ENCODE measurements at regions not wholly inside any gene's neighbourhood (a gene's known extent, or its start where the extent isn't known, plus 50 kb on each side); places are given as distances from the start of the nearest gene placed in this dataset.

DNA sequence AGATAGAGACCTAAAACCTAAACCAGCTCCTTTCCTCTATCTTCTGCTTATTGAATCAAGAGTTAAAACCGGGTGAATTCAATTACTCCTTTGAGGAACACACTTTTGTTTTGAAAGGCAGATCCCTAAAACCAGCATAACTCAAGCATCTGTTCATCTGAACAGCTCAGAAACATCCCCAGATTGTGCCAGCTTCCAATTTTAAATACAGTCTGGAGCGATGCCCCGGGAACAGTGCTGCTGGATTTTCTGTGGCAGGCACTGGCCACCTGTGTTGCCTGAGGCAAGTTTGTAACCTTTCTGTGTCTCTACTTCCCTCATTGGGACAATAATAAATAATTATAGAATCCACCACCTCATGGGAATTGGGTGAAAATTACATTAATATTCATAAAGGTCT lies 281.4 kb upstream of the NFE2L3 start:
- no peak for DNase-seq (ENCODE audit: low read depth)
- no peak for TF ChIP-seq CTCF (conservative IDR thresholded peaks at IDR 0.05; ENCODE audit: low read length)
- H3K4me3 ChIP-seq (ENCODE audit: low read length), result no peak overlapping the region

DNA sequence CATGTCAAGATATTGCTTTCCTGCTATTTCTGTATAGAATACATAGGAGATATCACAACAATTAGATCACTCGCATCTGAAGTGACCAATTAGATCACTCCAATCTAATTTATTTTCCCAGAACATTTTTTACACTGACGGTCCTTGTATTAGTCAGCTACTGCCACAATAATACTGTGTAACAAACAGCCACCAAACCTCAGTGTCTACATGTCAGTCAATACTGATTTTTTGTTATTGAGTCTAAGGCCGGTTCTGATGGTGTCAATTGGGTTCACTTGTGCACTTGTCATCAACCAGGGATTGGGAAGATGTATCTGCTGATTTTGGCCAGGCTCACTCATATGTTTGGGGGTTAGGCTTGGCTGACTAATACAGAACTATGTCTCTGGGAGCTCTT lies 275.9 kb upstream of the NFE2L3 start:
- DNase-seq (ENCODE audit: low read depth), result no peak
- no peak for TF ChIP-seq CTCF (conservative IDR thresholded peaks at IDR 0.05; ENCODE audit: low read length)
- H3K4me3 ChIP-seq (ENCODE audit: low read length), result no peak overlapping the region

GRCh38 chr7:25877802-25878789 lies 273.9 kb upstream of the NFE2L3 start:
- H3K4me3 ChIP-seq (ENCODE audit: low read length), result no peak overlapping the region
- TF ChIP-seq CTCF (conservative IDR thresholded peaks at IDR 0.05; ENCODE audit: low read length), result no peak
- DNase-seq (ENCODE audit: low read depth), result no peak

DNA sequence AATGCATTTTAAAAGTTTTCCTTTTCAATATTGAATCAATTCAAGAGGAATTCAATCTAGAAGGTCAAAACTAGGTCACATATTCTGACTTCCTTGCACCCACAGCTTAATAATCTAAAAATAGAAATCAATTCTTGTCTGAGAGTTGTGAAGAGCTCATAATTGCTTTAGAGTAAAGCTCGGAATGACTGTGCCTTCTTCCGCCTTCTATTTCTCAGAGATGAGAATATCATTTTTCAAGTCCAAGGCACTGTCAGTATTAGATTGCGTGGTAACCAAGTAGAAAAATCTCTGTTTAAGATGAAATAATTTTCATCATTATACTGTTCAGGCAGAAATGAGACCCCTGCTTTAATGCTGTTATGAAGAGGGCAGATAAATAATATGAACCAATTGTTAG lies 272.2 kb upstream of the NFE2L3 start:
- H3K4me3 ChIP-seq (ENCODE audit: low read length), result no peak overlapping the region
- no peak for TF ChIP-seq CTCF (conservative IDR thresholded peaks at IDR 0.05; ENCODE audit: low read length)
- DNase-seq (ENCODE audit: low read depth), result no peak

GRCh38 chr7:25881317-25882037 lies 270.5 kb upstream of the NFE2L3 start:
- H3K4me3 ChIP-seq (ENCODE audit: low read length), result no peak overlapping the region
- DNase-seq (ENCODE audit: low read depth), result no peak
- TF ChIP-seq CTCF (conservative IDR thresholded peaks at IDR 0.05; ENCODE audit: low read length), result no peak

DNA sequence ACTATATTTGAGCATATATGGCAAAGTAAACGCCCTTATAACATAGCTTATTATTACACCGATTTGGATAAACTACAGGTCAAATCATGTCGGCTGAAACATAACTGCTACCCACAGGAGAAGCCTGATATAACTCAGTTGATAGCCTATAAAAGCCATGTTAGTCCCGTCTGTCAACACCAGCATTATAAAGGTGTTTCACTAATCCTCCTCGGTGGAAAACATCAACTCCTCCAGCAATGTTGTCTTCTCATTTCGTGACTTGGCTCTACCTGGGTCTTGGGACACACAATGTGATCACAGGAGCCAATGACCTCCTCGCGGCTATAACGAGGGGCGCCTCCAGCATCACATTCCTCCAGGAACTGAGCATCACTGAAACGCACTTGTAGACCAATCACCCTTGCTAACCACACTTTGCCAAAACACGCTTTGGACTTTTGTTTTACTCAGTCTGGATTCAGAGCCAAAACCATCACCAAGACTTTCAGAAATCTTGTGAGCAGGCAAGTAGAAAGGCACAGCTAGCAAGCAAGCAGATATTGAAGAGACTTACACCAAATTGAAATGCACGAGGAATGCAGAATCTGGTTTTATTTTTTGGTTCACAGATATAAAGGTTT lies 269.7 kb upstream of the NFE2L3 start:
- H3K4me3 ChIP-seq (ENCODE audit: low read length), result no peak overlapping the region
- TF ChIP-seq CTCF (conservative IDR thresholded peaks at IDR 0.05; ENCODE audit: low read length), result no peak
- no peak for DNase-seq (ENCODE audit: low read depth)
